Activated CD8-positive, alpha-beta memory T cell treated with anti-CD3 and anti-CD28 coated beads for 24 hours (primary cell): ENCODE measurements at regions not wholly inside any gene's neighbourhood (a gene's known extent, or its start where the extent isn't known, plus 50 kb on each side); places are given as distances from the start of the nearest gene placed in this dataset.

Experiments used
- DNase-seq: peaks from one replicate; pipeline ENCODE4 v3.0.0-alpha.2; 2020

GRCh38 chr15:26372706-26373105, 400.2 kb downstream of the GABRB3 start:
- no peak for DNase-seq

- DNase-seq = no peak
These were observed 407.8 kb downstream of the GABRB3 start for GRCh38 chr15:26365077-26365476.

DNA sequence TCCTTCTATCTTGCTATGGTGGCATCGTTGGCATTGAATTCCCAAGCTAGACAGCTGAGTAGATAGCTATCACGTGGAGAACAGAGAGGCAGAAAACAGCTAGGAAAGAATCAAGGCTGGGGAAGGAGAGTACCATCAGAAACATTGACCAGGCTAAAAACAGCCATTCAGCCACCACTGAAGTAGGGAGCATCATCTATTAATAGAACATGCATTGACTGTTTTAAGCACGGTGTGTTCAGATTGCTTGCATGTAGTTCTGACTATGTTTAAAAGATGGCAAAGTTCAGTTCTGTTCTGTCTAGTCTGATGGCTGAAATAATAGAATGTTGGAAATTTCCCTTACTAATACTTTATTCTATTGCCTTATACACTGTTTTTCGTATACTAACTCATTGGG, 413.0 kb downstream of the GABRB3 start:
- no peak for DNase-seq

DNA sequence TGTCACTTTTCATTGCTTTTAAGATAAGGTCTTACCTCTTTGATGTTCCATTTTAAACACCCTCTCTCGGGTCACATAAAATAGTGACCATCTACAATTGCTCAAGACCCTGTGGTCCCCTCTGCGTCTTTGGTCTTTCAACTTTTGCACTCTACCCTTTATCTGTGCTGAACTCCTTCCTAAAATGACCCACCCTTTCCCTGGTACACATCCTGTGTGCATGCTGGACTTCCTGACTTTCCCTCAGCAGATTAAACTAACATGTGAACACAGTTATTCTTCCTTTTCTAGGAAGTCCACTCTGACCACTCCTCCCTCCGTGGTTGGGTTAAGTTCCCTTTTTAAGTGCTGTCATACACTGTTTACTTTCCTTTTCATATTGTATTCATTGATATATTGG, 414.2 kb downstream of the GABRB3 start:
- no peak for DNase-seq

- DNase-seq = no peak
These were observed 415.2 kb downstream of the GABRB3 start for GRCh38 chr15:26357653-26358052.

GRCh38 chr15:26355472-26356074, 417.3 kb downstream of the GABRB3 start:
- no peak for DNase-seq

GRCh38 chr15:26352909-26353308, 420.0 kb downstream of the GABRB3 start:
- DNase-seq = no peak

GRCh38 chr15:26352406-26352805, 420.5 kb downstream of the GABRB3 start:
- no peak for DNase-seq

DNA sequence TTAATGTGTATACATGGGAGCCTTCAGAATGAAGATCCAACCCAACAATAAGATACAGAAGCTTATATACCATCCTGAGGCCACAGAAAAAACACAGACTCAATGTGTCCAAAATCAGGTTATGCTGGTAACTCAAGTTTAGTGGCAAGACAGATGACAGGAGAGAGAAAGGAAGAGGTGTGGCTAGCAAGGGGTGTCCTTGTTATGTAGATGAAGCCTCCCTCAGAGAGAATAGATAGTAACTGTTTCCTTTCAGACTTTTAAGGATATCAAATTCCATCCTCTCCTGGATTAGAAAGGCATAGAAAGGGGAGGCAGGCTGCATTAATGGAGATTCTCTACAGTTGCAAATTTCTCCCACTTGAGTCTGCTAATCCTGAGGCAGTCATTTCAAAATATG, 447.4 kb downstream of the GABRB3 start:
- no peak for DNase-seq

GRCh38 chr15:26323566-26323965, 449.3 kb downstream of the GABRB3 start:
- no peak for DNase-seq

- DNase-seq = no peak
These were observed 454.2 kb downstream of the GABRB3 start for GRCh38 chr15:26318689-26319088.

DNA sequence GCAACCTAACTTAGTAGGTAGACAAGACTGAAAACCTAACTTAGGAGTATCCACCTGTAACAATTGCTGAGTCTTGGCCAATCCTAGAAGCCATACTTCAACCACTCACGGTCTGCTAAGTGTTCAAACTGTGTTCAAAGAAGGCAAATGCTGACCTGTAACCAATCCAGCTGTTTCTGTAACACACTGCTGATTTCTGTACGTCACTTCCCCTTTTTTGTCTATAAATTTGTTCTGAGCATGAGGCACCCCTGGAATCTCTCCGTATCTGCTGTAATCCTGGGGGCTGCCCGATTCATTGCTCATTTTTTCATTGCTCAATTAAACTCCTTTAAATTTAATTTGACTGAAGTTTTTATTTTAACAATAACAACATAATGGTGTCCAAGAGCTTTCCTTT, 451.4 kb upstream of the ATP10A start:
- no peak for DNase-seq

DNA sequence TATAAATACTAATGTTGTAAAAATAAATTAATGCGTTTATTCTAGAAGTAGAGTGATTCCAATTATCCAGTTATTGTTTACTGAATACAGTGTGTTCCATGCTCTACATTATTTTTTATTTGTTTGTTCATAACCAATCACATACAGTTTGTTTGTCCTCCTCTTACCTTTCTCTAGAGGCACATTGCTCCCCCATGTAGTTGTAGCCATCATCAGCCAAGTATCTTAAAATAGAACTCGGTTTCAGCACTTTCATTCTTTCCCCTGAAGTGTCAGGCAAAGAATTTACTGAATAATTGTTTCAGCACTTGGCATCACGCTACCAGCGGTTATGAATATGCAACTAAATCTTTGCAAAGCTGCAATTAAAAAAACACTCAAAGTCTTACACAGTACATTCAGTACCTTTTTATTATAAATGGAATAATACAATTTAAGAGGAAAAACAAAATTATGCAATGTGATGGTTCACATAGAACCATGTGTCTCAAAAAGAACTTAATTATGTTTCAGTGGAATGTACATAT, 448.6 kb upstream of the ATP10A start:
- DNase-seq = no peak

DNA sequence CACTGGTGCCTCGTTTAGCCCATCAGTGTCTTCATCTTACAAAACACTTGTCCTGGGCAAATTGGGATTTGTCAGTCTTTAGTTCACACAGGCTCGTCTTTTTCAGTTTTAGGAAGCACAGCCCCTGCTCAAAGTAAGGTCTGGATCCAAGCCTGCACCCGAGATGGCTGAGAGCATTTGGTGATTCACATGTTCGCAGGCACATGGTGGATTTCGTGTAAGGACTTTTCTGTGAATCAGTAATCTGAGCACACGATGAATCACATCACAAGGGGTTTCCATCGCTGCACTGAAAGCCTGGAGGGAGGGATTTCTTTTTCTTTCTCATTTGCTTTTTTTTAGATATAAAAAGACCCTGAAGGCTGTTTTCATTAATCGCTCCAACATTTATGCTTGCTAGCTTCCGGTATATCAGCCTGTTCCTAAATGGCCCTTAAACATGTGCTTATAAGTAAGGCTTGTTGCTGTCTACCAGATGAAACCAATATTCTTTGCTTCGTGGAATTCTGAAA, 435.6 kb upstream of the ATP10A start:
- no peak for DNase-seq

- DNase-seq = no peak
These were observed 435.0 kb upstream of the ATP10A start for GRCh38 chr15:26298010-26298658.

DNA sequence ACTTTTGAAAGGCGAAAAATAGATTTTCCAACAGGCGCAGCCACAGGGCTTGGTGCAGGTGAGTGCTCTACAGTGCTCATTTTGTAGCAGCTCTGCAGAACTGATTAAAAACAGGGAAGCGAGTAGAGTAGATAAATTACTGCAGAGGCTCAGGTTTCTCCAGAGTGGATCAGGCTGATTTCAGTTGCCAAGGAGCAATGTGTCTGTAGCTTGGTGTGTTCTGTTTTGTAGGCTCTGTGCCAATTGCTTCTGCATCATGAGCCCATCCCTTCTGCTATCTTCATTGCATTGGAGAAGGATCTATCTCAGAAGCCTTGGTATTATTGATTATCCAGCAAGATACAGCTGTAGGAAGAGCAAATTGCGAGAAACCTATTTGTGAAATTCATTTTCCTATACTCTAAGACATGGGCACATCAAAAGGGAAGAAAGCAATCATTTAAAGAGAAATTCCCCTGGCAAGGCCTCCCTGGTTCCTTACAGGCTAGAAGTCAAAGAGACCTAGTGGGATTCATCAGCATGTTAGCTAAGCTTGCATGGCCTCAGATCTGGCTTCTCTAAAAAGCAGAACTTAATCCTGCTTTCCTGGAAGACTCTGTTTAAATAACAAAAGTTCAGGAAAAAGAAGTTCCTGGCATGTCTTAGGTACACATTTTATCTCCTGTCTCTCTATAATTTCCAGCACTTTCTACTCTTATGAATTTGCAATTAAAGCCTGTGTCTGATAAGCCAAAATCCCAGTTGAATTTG, 432.4 kb upstream of the ATP10A start:
- DNase-seq = no peak

GRCh38 chr15:26294059-26294689, 431.0 kb upstream of the ATP10A start:
- DNase-seq = no peak

DNA sequence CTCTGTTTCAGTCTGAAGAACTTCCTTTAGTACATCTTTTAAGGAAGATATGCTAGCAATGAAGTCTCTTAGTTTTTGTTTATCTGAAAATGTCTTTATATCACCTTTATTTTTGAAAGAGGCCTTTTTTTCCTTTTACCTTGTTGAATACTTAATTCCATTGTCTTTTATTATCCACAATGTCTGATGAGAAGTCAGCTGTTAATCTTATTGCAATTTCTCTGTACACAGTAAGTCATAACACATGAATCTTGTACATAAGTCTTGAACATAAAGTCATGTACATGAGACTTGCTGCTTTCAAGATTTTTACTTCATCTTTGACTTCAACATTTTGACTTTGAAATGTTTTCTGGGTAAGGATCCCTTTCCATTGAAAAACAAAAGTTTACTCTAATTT, 424.3 kb upstream of the ATP10A start:
- DNase-seq = no peak

DNA sequence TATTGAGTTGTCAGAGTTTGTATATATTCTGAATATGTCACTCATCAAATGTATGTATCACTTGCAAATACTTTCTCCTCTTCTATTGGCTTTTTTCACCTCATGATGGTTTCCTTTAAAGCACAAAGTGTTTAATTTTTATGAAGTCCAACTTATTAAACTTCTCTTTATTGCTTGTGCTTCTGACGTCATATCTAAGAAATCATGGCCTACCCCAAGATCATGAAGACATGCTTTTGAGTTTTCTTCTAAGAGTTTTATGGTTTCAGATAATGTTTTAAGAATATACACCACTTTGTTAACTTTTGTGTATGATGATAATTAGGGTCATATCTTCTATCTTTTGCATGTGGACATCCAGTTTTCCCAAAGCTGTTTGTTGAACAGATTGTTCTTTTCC, 417.2 kb upstream of the ATP10A start:
- no peak for DNase-seq

GRCh38 chr15:26261966-26262365, 398.8 kb upstream of the ATP10A start:
- DNase-seq = no peak

- DNase-seq = no peak
These were observed 398.3 kb upstream of the ATP10A start for GRCh38 chr15:26261413-26261812.

- DNase-seq = no peak
These were observed 397.5 kb upstream of the ATP10A start for GRCh38 chr15:26260517-26261133.

DNA sequence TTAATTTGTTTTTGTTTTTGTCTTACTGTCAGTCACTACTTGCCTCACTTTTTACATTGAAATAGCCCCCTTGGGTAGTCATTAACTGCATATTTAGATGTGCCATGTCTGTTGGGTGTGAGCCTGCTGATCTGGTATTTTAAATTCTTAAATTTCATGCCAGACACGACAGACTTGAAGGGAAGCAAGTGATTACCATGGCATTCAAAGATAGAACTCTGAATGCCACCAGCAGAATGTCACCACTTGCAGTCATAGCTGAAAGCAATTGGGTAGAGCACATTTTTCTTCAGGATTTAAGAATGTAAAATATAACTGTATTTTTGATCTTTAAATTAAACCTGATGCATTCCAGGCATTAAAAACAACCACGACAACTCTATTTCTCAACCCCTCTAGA, 396.5 kb upstream of the ATP10A start:
- DNase-seq = no peak
